Raji (cell line): ENCODE measurements at regions not wholly inside any gene's neighbourhood (a gene's known extent, or its start where the extent isn't known, plus 50 kb on each side); places are given as distances from the start of the nearest gene placed in this dataset.

Experiments
- POLR2A ChIP-seq: IDR thresholded peaks from 2 replicates; pipeline ENCODE4 v1.6.1; 2011; ENCODE audit warnings: low read depth, low read length, control low read depth; ENCODE audit not compliant: insufficient read depth

DNA sequence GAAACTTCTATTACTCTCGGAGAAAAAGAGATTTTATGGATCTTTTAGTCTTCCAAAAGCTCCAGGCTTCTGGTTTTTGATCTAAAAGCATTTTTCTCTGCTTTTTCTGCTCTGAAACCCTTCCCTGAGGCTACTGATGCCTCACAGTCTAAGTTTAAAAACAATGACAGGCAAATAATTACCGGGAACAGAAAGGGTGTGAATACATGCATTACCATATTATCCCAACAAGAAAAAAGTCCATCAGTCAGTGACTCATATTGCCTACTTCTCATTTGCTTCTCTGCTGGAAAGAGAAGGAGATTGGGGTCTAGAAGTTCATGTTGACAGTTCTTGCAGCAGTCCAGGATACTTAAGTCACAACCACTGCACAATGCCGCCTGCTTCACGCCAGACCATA is 482.9 kb upstream of the C16orf82 start:
- TF ChIP-seq POLR2A, result no peak

DNA sequence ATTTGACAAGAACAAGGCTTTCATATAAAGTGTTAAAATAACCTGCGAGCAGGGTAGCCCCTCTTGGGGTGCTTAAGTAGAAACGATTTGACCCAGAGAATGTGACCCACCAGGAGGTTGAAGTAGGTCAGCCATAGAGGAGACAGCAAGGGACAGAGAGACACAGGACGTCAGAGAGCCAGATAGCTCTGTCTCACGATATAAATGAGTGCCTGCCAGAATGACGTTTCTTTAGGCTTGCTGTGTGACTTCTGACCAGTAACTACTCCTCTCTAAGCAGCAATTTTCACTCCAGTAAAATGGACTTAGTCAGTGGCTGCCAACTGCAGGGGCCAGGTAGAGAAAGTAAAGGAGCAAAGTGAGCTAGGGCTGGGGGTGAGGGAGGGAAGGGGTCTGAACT is 473.0 kb upstream of the C16orf82 start:
- no peak for TF ChIP-seq POLR2A

DNA sequence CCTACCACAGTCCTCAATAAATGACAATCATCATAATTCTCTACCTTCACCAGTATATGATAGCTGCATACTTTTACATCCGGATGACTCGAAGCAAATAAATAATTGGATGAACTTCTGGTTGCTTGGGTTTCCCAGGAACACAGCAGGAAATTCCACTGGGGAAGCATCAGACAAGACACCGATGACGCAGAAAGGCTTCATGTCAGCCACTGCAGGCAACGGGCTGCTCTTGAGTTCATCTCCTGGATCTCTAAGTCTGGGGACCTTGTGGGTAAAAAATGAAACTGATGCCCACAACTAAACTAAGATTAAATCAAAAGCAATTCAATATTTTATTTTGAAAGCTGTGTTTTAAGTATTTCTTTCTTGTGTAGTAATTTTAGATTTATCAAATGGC is 472.1 kb upstream of the C16orf82 start:
- TF ChIP-seq POLR2A, result no peak

DNA sequence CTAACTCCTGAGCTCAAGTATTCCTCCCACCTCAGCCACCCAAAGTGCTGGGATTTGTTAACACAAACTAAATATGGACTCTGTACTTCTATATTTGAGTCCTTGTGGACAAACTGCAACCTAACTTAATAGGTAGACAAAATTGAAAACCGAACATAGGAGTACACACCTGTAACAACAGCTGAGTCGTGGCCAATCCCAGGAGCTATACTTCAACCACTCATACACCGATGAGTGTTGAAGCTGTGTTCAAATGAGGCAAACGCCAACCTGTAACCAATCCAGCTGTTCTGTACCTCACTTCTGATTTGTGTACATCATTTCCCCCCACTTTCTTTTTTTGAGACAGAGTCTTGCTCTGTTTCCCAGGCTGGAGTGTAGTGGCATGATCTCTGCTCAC is 471.5 kb upstream of the C16orf82 start:
- no peak for TF ChIP-seq POLR2A

DNA sequence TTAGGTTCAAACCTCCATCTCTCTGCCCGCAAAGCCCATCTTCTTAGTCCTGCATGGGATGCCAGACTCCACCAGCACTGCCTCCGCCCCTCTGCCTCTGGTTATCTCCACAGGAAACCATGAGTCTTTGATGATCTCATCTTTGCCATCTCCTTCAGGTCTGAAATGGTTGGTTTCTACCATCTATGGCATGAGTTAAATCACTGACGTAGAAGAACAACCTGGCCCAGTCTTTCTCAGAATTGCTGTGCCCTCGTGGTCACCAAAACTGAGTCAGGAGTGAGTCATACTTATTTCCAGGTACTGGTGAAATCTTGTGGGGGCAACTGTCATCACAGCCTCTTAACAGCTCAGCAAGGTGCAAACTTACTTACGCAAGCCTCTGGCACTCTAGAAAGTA is 468.7 kb upstream of the C16orf82 start:
- no peak for TF ChIP-seq POLR2A

DNA sequence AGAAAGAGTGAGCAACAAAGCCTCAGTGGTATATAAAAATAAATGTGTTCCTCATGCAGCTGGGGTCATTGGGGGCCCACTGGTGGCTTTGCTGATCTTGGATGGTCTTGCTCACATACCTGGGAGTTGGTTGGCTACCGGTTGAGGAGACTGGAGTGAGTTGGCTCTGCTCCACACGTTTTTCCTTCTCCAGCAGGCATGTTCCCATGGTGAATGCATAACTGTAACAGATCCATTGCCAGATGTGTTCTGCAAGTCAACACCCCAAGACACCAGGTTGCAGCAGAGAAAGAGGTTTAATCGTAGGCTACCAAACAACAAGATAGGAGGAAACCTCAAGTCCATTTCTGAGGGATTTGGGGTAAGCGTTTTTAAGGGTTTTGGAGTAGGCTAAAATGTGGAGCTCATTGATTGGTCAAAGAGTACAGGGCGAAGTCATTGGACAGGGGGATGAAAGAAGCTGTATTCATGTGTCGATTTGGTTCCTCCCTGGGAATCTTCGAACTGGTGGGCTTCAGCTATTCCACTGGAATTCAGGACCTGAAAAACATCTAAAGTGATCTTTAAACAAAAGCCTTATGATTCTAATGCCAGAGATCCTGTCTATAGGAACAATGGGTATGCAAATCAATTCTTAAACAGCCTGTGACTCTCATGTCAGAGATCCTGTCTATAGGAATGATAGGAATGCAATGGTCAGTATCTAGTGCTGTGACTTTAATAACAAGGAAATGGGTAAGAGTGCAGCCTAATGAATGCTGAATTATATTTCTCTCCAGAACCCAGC is 467.5 kb upstream of the C16orf82 start:
- TF ChIP-seq POLR2A, result no peak

DNA sequence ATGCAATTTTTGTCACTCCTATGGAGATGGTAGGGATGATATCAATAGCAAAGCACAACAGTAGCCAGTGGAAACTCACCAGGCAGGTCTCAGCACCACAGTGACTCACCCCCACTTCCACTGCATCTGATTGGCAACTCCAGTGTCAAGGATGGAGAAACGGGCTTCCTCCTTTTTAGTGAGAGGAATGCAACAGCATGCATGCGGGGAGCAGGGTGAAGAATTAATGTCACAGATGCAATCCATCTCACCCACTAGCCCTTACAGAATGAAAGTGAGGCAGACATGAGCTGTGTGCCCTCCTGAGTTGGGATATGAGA is 467.0 kb upstream of the C16orf82 start:
- no peak for TF ChIP-seq POLR2A

DNA sequence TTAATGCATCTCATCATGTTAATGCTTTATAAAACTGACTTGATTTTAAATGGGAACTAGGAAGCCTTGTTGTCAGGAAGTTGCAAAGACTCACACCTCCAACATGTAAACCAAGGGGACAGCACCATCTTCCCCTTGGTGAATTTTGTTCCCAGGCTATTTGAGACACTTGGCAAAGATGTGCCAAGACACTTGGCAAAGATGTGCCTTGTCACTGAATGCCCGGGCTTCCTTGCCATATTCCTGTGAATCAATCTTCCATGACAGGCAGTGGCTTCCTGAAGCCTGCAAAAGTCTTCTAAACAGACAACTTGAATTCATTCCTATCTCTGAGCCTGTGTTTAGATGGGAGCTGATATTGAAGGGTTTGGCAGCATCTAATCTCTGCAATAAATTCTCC is 465.4 kb upstream of the C16orf82 start:
- TF ChIP-seq POLR2A, result no peak

DNA sequence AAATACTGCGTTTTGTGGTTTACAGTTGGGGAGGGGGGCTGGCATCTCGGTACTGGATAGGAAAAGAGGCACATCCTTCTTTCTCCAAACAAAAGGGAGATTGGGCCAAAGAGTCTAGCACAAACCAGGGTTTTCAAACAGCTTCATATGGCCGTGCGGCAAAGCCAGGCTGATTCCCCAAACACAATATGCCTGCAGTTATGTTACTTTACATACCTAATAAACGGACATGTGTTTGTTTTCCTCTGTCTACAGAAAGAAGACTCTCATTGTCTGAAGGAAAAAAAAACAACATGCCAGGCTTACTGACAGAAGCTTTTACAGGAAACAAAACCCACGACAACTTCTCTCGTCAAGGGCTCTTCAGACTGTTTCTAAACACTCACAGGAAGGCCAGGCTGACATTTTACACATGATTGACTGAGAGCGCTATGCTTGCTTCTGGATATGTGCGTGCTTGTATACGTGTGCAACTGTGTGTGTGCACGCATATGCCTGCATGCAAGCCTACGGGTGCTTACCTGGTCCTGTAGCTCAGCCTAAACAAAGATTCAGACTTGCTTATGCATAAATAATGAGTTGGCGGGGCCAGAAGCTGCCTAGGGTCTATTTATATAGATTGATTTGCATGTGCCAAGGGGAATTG is 461.0 kb upstream of the C16orf82 start:
- no peak for TF ChIP-seq POLR2A

DNA sequence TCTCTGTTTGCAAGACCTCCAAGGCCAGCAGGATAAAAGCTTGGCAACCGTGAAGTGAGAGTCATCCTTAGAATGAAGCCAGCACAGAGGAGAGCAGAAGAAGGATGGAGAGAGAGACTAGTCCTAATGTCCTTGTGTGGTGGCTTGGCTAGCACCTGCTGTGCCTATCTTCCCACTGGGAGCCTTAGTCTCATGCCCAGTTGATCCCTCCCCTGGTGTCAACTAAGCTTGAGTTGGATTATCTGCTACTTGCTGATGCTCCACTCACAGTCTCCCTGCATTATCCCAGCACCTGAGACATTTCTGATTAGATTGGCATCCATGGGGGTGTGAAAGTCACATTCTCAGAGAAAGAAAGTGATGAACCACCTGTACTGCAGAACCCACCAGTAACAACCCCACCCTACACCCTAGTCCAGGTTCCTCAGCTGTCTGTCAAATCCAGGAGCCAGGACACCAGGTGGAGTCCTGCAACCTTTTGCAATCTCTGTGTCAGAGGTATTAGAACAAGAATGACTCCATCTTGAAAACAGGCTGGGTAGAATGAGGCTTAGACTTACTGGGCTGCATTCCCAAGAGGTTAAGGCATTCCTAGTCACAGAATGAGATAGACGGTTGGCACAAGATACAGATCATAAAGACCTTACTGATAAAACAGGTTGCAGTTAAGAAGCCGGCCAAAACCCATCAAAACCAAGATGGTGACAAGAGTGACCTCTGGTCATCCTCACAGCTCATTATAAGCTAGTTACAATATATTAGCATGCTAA is 460.2 kb upstream of the C16orf82 start:
- TF ChIP-seq POLR2A, result no peak

DNA sequence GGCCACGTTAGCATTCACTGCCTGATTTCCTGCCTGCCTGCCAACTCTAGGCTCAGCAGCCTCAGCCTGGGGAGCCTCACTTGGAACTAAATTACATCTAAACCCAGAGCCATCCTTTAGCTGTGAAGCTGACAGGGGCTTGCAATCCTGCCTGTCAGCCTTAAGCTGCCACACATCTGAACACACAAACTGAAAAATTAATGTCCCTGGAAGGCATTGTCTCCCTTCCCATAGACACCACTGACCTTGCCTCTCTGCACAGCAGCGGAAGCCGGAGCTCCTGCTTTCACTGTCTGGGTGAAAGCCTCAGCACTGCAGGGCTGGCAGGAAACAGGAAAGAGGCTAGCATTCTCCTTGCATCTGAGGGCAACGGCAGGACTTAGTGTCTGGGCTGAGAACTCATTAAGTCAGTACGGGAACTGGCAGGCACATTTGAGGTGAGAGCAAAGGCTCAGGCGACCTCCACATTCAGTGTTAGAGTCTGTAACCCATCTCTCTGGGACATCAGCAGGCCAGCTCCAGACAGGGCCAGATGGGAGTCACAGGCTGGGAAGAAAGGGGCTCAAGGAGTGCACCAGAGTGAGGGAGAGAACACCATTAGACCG is 452.4 kb upstream of the C16orf82 start:
- no peak for TF ChIP-seq POLR2A

DNA sequence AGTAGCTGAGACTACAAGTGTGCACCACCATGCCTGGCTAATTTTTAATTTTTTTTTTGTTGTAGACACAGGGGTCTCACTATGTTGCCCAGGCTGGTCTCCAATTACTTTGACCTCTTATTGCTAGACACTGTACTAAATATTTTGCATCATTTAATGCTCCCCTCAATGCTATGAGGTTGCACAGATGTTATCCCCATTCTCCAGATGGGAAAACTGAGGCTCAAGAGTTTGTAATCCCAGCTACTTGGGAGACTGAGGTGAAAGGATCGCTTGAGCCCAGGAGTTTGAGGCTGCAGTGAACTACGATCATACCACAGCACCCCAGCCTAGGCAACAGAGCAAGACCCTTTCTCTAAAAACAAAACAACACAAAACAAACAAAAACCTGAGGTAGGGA is 443.3 kb upstream of the C16orf82 start:
- TF ChIP-seq POLR2A, result no peak

DNA sequence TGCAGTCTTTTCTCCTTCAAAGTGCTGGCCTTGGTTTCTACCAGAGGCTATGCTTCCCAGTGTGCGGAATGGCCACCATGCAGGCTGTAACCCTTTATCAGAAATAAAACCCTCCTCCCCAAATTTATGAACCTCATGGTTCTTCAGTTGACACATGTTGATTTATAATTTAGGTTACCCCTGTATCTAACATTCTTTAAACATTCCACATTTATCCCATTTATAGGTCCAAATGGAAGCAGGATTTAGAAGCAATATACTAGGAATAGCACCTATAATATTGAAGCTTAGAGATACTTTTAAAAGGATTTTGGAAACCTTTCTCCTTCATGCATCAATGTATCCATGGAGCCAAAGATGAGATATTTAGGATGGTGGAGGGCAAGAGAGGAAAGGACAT is 438.8 kb upstream of the C16orf82 start:
- no peak for TF ChIP-seq POLR2A

DNA sequence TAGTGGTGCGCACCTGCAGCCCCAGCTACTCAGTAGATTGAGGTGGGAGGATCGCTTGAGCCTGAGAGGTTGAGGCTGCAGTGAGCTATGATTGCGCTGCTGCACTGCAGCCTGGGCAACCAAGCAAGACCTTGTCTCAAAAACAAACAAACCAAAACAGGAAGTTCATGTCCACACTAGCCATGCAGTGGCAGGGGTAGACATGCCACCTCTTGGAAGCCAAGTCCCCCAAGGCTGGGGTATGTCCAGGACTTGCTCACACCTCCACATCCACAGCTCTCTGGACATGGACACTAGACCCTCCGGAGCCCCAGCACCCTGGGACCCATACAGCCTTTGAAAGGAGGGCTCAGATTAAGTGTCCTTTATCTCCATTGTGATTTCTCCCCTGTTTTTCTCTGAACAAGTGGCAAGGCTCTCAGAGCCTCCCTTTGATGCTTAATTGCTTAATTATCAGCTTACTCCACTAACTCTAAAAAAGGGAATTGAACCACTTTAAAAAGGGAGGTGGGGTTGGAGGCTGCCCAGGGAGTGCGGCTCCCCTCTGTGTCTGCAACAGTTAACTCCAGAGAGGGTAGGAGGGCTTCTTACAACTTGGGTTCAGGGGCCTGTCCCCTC is 424.6 kb upstream of the C16orf82 start:
- TF ChIP-seq POLR2A, result no peak

DNA sequence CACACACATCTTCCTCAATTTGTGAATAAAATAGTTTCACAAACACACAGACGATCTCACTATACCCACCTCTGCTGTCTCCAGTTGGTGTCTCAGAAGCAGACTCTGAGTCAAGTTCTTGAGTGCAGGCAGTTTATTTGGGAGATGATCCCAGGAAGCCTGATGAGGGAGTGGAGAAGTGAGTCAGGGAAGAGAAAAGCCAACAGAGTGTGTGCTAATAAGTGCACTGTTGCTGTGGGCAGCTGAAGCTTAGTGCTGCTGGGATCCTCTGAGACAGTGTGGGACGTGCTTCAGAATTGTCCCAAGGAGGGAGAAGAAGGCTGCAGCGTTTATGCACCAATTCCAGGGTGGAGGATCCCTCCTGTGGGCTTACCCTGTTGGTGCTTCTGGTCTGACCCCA is 423.2 kb upstream of the C16orf82 start:
- no peak for TF ChIP-seq POLR2A

DNA sequence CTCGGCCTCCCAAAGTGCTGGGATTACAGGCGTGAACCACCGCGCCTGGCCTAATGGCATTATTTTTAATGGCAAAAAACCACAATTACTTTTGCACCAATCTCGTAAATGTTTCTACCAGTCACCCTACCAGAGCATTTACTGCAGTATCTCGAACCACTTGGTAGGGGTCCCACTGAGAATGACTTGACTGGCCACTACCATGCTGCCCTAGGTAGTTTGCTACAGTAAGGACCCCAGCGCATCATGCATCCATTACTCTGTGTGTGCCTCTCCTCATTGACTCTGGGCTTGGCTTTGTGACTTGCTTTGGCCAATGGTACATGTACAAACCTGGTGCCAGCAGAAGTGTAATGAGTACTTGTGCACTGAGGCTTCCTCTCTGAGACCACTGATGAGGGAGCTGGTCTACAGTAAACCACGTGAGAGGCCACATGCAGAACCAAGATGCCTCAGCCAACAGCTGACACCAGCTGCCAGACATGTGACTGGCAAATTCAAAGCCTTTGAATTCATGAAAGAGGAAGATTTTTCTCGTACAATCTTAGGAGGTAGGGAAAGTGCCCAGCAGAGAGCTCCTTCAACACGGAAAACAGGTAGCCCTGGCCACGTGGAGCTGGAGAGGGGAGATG is 421.7 kb upstream of the C16orf82 start:
- no peak for TF ChIP-seq POLR2A

DNA sequence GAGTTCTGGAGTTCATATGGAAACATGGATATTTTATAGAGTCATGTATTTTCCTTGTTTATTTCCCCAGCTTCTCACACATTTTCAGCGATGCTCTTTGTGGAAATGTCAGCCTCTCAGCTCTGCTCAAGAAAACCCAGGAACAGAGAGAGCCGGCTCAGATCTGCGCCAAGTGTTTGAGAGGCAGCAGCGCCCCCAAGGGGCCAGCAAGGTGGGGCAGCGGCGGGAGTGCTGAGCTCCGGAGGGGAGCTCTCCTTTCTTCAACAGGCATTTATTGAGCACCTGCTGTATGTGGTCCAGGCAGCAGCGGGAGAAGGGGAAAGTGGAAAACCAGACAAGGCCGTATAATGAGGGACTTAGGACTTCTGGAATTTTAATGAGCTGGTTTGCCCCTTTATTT is 421.1 kb upstream of the C16orf82 start:
- TF ChIP-seq POLR2A, result no peak
